Osteocyte (in vitro differentiated cells): ENCODE measurements at regions not wholly inside any gene's neighbourhood (a gene's known extent, or its start where the extent isn't known, plus 50 kb on each side); places are given as distances from the start of the nearest gene placed in this dataset.

Source experiments
- DNase-seq: peaks from one replicate; pipeline ENCODE4 v3.0.0; 2021; ENCODE audit warnings: mixed read lengths; ENCODE audit not compliant: unreplicated experiment; ENCODE audit errors: extremely low spot score
- H3K27ac Mint-ChIP-seq: one replicate; pipeline ENCODE4 v1.8.0; 2021; ENCODE audit warnings: mild to moderate bottlenecking, mixed read lengths; ENCODE audit not compliant: unreplicated experiment
- H3K27me3 Mint-ChIP-seq: one replicate; pipeline ENCODE4 v1.8.0; 2021; ENCODE audit warnings: mixed read lengths; ENCODE audit not compliant: unreplicated experiment
- H3K36me3 Mint-ChIP-seq: one replicate; pipeline ENCODE4 v1.8.0; 2021; ENCODE audit warnings: mixed read lengths; ENCODE audit not compliant: unreplicated experiment
- H3K4me1 Mint-ChIP-seq: one replicate; pipeline ENCODE4 v1.8.0; 2021; ENCODE audit warnings: mixed read lengths; ENCODE audit not compliant: unreplicated experiment
- H3K4me3 Mint-ChIP-seq: one replicate; pipeline ENCODE4 v1.8.0; 2021; ENCODE audit warnings: mild to moderate bottlenecking, moderate library complexity, mixed read lengths; ENCODE audit not compliant: unreplicated experiment
- H3K9me3 Mint-ChIP-seq: one replicate; pipeline ENCODE4 v1.8.0; 2021; ENCODE audit warnings: mixed read lengths; ENCODE audit not compliant: unreplicated experiment
- TF ChIP-seq, protein P1 (sequence below): fragments of 200-600 bp; sonication (generic); IDR thresholded peaks from 2 replicates; pipeline ENCODE4 v1.5.0; 2021; ENCODE audit warnings: antibody characterized with exemption, mild to moderate bottlenecking, moderate library complexity

DNA sequence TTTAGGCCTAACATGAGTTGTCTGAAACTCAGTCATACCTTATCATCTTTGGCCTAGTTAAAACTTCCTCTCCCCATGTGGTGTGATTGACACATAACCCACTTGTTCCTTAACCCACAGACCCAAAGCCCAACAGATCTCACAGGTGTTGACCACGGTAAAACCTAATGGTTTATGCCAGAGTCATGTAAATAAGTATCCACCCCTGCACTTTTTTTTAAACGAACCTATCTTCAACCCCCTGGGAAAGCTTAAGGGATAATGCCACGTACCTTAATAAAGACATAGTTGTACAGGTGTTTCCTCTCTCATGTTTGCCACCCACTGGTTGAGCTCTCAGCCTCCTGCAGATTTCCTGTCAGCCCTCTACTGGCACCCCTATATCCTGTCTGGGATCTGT, 709.3 kb upstream of the CCDC179 start:
- Mint-ChIP-seq H3K36me3 (no peaks in the 10 kb centered on the region), H3K4me3 (no peak overlapping the region), H3K4me1 (peaks cover 25% of the 10 kb centered on the region), H3K27ac (no peak overlapping the region), H3K9me3 (no peaks in the 10 kb centered on the region), H3K27me3 (no peaks in the 10 kb centered on the region)
- TF ChIP-seq, protein P1, sequence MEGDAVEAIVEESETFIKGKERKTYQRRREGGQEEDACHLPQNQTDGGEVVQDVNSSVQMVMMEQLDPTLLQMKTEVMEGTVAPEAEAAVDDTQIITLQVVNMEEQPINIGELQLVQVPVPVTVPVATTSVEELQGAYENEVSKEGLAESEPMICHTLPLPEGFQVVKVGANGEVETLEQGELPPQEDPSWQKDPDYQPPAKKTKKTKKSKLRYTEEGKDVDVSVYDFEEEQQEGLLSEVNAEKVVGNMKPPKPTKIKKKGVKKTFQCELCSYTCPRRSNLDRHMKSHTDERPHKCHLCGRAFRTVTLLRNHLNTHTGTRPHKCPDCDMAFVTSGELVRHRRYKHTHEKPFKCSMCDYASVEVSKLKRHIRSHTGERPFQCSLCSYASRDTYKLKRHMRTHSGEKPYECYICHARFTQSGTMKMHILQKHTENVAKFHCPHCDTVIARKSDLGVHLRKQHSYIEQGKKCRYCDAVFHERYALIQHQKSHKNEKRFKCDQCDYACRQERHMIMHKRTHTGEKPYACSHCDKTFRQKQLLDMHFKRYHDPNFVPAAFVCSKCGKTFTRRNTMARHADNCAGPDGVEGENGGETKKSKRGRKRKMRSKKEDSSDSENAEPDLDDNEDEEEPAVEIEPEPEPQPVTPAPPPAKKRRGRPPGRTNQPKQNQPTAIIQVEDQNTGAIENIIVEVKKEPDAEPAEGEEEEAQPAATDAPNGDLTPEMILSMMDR, result no peak
- DNase-seq, result no peak

DNA sequence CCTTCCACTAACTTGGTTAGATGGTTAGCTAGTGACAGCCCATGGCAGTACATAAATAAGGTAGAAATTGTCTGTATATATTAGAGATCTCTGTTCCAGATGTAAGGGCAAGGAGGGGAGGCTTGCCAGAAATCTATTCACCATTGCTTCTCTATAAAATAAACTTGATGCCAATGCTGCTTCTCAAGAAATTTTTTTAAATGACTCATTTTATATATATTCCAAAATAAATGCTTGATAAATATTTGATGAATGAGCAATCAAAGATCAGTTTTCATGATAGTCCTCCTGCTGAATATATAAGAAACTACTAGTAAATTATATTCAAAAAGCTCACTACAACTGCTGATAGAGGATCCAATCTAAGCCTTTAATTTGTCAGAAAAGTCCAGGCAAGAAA, 710.6 kb upstream of the CCDC179 start:
- H3K4me3 Mint-ChIP-seq, result no peak overlapping the region
- no peak for DNase-seq

DNA sequence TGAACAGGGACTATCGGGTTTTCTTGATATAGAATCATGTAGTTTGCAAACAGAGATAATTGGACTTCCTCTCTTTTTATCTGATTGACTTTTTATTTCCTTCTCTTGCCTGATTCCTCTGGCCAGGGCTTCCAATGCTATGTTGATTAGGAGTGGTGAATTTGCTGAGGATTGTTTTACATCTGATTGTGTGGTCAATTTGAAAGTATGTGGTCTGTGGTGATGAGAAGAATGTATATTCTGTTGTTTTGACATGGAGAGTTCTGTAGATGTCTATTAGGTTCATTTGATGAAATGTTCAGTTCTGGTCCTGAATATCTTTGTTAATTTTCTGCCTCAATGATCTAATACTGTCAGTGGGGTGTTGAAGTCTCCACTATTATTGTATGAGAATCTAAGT, 713.2 kb upstream of the CCDC179 start:
- DNase-seq, result no peak
- TF ChIP-seq, protein P1, result no peak
- Mint-ChIP-seq H3K9me3 (no peaks in the 10 kb centered on the region), H3K27me3 (no peaks in the 10 kb centered on the region), H3K4me1 (peaks cover 25% of the 10 kb centered on the region), H3K27ac (peak overlapping the region; percentile 11), H3K36me3 (no peaks in the 10 kb centered on the region), H3K4me3 (no peak overlapping the region)

More for the DNA sequence above, 710.6 kb upstream of the CCDC179 start:
- Mint-ChIP-seq H3K27ac (peak overlapping the region; percentile 27), H3K27me3 (no peaks in the 10 kb centered on the region), H3K9me3 (no peaks in the 10 kb centered on the region), H3K36me3 (no peaks in the 10 kb centered on the region), H3K4me1 (peaks cover 25% of the 10 kb centered on the region)
- TF ChIP-seq, protein P1, result no peak

DNA sequence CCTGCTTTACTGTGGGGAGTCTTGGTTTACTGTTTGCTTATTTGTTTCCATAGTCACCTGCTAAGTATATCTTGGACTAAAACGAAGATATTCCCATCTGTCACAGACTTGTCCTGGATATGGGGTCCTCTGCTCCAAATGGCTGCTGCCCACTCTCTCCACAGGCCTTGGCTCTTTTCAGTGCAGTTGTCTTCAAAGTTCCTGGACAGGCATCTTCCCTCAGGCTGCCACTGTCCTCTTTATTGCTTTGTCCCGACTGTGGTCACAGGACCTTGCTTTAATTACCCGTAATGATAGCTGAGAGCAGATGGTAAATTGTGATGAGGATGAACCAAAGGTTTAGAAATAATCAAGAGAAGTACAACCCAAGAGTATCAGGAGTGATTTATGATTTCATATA, 713.9 kb upstream of the CCDC179 start:
- H3K27me3 Mint-ChIP-seq, result no peaks in the 10 kb centered on the region
- TF ChIP-seq, protein P1, result no peak
- H3K4me1 Mint-ChIP-seq, result peaks cover 25% of the 10 kb centered on the region
- no peak overlapping the region for H3K27ac Mint-ChIP-seq
- DNase-seq, result no peak
- H3K36me3 Mint-ChIP-seq, result no peaks in the 10 kb centered on the region
- no peak overlapping the region for H3K4me3 Mint-ChIP-seq
- no peaks in the 10 kb centered on the region for H3K9me3 Mint-ChIP-seq

DNA sequence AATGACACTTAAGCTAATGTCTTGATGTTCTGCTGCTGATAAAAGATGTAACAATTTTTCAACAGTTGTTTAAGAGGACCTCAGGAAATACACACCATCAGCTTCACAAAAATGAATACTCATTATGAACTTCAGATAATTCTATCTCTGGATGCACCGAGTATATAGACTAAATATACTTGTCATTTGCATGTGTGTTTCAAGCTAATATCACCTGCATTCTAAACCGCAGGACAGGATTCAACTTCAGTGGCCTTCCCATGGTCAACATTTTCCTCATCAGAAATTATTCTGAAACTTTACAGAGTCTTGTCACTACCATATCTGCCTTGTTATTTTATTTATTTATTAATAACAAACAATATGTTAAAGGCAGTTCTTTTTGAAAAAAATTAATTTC, 717.0 kb upstream of the CCDC179 start:
- Mint-ChIP-seq H3K4me3 (no peak overlapping the region), H3K4me1 (peaks cover 9% of the 10 kb centered on the region), H3K27ac (no peak overlapping the region), H3K36me3 (no peaks in the 10 kb centered on the region), H3K9me3 (no peaks in the 10 kb centered on the region), H3K27me3 (no peaks in the 10 kb centered on the region)
- TF ChIP-seq, protein P1, result no peak
- DNase-seq, result no peak
